ENCODE measurements at regions not wholly inside any gene's neighbourhood (a gene's known extent, or its start where the extent isn't known, plus 50 kb on each side); places are given as distances from the start of the nearest gene placed in this dataset.

GRCh38 chr15:29418931-29419330, 149.3 kb upstream of the NSMCE3 start:
- DNase-seq = no peak

- no peak for DNase-seq
Measured at GRCh38 chr15:29418178-29418577, 148.6 kb upstream of the NSMCE3 start.

DNA sequence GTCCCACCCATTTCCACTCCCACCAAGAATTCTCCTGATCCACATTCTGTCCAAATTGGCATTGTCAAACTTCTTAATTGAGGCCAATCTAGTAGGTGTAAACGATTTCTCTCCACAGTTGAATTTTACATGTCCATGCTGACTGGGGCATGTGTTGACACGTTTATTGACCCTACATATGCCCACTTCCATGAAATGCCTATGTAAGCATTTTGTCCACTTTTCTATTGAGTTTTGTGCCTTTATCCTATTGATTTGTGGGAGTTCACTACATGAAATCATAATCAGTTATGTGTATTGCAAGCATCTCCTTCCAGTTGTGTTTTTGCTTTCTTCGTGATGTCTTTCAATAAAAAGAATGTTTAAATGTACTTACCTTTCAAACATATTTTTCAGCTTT, 141.7 kb upstream of the NSMCE3 start:
- DNase-seq = no peak

- no peak for DNase-seq
Measured at GRCh38 chr15:29410338-29410737, 140.7 kb upstream of the NSMCE3 start.

GRCh38 chr15:29409890-29410289, 140.3 kb upstream of the NSMCE3 start:
- no peak for DNase-seq

DNA sequence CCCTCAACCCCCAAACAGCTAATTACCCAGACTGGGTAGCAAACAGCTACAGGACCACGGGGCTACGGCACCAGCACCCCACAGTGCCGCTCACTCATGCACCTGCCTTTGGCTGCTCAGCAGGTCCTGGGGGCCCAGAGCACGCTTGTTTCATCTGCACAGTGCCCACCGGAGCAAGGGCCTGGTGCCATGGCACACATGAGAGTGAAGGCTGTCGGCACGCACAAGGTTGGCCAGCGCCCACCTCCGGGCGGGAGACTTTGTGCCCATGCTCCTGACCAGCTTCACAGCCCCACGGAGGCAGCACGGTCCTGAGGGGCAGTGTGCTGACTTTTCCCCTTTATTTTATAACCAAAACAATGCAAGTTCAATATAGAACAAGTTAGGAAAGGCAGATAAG, 135.9 kb upstream of the NSMCE3 start:
- no peak for DNase-seq

DNA sequence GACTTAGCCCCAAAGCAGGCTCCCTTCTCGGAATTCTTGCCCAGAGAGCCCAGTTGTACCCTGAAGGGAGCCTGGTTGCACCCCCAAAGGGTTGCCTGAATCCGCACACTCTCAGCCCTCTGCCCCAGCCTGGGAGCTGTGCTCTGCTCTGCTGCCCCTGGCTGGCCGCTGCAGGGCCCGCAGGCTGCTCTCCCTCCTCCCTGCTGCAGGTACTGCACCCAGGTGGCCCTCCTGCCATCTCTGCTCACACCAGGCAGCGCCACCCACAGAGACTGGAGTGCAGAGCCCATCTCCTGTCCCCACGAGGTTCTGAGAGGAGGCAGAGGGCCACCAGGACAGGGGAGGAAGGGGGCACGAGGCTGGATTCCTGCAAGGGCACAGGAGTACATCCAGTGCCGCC, 134.2 kb upstream of the NSMCE3 start:
- DNase-seq = no peak

DNA sequence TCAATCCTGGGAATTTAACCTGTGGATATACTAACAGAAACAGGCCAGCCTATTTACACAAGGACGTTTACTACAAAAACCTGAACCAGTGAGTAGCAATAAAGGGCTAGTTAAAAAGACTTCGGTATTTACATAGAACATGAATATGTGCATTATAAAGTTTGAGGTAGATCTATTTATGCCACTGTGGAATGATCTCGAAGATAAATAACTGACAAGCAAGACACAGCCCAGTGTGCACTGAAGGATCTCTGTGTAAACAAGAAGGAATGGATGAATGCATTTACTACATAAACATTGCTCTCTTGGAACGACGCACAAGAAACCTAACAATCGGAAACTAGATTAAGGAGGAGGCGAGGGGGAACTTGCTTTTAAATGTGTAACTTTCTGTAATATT, 132.0 kb upstream of the NSMCE3 start:
- no peak for DNase-seq

DNA sequence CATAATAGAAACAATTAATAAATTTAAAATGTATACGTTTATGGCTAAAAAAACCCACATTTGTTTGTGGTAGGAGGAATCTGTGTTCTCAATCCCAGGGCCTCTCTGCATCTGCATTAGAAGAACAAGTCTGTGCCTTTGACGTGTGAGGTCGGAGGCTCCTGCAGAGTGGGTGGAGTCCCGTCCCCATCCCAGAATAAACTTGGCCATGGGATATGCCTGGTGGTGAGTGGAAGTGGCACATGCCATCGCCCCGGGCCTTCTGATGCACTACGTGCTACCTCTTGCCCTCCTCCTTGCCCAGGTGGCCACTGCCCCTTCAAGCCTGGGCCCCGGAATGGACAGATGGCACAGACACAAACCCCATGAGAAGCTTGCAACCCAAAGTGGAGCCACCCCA, 131.1 kb upstream of the NSMCE3 start:
- DNase-seq = no peak

DNA sequence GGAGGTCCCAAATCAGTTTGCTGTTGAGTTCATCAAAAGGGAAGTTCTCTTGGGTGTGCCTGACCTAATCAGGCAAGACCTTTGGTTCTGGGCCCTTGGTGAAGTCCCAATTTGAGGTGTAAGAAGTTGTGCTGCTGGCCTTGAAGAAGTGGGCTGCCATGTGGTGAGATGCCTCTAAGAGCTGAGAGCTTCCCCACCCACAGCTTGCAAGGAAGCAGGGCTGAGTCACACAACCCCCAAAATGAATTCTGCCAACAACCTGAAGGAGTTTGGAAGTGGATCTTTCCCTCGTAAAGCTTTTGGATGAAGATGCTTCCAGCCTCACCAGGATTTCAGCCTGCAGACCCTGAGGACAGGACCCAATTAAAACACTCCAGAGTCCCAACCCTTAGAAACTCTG, 129.3 kb upstream of the NSMCE3 start:
- no peak for DNase-seq

DNA sequence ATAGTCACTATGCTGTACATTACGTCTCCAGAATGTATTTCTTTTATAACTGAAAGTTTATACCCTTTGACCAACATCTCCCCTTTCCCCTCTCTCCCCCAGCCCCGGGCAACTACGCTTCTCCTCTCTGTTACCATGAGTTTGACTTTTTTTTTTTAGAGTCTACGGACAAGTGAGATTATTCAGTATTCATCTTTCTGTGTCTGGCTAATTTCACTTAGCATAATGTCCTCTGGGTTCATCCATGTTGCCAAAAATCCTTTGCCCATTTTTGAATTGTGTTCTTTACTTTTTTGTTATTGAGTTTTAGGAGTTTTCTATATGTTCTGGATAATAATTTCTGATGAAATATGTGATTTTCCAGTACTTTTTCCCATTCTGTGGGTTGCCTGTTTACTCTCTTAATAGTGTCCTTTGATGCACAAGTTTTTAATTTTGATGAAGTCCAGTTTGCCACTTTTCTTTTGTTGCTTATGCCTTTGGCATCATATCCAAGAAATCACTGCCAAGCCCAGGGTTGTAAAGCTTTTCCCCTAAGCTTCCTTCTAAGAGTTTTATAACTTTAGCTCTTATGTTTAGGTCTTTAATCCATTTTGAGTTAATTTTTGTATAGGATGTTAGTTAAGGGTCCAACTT, 126.7 kb upstream of the NSMCE3 start:
- no peak for DNase-seq

DNA sequence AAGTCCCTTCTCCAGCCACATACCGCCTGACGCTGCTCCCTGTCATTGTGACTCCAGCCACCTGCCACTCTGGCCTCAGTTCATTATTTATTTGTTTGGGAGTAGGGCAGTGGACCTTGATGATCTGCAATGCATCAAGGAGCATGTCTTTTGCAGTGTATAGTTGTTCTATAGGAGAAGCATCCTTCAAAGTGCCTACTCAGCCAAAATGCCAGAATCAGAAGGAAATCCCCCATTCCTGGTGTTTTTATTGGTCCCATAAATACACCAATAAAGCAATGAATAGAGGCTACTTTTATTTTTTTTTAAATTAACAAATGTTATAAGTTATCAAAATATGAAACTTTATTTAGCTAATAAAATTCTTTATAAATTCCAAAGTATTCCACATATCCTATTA, 123.8 kb upstream of the NSMCE3 start:
- DNase-seq = no peak

DNA sequence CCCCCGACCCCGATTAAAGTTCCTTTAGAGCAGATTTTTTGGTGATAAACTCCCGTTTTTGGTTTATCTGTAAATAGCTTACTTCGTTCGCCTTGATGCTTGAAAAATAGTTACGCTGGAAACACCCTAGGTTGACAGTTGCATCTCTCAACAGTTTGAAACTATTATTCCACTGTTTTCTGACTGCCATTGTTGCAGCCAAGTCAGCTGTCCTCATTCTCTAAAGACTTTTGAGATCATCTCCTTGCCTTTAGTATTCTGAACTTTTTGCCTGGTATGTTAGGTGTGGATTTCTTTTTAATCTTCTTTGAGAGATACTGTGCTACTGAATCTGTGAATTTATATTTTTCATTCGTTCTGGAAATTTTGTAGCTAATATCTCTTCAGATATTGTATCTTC, 122.7 kb upstream of the NSMCE3 start:
- DNase-seq = no peak

DNA sequence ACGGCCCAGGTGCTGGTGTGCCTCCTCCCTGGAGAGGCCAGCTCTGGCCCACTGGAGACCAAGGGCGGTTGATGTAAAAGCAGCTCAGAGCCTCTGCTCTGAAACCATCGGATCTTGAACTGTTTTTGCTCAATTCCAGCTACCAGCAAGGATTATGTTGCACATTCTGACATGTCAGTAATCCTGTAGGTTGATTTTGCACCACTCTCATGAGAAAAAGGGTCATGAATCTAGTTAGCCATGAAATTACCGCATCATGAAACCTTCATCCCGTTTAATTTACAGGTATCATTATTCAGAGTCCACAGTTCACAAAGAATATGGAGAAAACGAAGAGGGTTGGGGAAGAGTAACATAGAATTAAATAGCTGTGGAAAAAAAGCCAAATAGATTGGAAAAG, 120.4 kb upstream of the NSMCE3 start:
- no peak for DNase-seq

- no peak for DNase-seq
Measured at GRCh38 chr15:29386523-29386922, 116.9 kb upstream of the NSMCE3 start.

- no peak for DNase-seq
Measured at GRCh38 chr15:29383367-29383766, 113.7 kb upstream of the NSMCE3 start.

- no peak for DNase-seq
Measured at GRCh38 chr15:29382862-29383261, 113.2 kb upstream of the NSMCE3 start.

DNA sequence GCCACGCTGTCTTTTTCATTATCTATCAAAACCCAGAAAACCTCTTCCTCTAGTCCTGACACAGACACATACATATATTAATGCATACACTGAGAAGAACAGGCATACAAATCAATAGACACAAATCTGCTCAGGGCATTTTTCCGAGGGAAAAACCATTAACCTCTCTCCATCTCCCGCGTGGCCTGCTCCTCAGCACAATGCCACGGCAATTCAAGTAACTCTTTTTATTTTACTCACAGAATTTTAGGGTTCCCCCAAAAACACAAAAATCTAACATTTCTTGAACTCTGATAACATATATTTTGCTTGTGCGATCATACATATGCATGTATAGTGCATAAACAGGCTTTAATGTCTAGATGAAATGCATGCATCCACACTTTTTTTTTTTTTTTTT, 110.8 kb upstream of the NSMCE3 start:
- DNase-seq = no peak

- no peak for DNase-seq
Measured at GRCh38 chr15:29379647-29380046, 110.0 kb upstream of the NSMCE3 start.

- DNase-seq = no peak
Measured at GRCh38 chr15:29377161-29377560, 107.5 kb upstream of the NSMCE3 start.

GRCh38 chr15:29376590-29376989, 107.0 kb upstream of the NSMCE3 start:
- no peak for DNase-seq

DNA sequence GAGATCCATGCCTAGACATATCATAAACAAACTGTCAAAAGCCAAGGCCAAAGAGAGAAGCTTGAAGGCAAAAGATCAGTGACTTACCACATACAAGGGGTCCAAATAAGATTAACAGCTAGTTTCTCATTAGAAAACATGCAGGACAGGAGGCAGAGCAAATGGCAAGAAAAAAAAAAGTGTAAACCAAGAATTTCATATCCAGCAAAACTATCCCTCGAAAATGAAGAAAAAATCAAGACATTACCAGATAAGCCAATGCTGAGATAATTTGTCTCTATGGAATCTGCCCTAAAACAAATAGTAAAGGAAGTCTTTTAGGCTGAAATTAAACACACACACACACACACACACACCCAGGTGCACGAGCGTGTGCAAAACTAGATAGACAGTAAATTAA, 99.6 kb upstream of the NSMCE3 start:
- DNase-seq = no peak

DNA sequence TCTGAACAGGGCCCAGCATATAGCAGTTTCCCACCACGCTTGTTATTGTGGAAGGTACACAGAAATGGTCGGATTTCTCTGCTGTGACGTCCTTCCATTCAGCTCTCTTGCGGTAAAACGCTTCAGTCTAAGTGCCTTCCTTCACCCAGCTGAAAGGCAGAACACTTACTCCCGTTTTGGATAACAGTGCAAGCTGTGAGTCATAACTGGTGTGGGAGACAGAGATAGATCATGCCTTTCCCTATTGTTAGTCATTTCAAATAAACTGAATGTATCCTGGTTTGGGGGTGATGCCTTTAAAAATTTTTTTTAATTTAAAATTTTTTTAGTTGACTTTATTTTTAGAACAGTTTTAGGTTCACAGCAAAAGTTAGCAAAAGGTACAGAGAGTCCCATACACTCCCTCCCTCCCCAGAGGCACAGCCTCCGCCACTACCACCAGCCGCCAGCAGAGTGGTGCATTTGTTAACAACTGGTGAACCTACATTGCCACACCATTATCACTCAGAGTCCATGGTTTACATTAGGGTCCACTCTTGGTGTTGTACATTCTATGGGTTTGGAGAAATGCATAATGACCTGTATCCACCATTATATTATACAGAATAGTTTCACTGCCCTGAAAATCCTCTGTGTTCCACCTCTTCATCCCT, 94.9 kb upstream of the NSMCE3 start:
- DNase-seq = no peak

GRCh38 chr15:29361560-29361959, 91.9 kb upstream of the NSMCE3 start:
- DNase-seq = no peak

GRCh38 chr15:29360152-29360551, 90.5 kb upstream of the NSMCE3 start:
- DNase-seq = no peak
